Nucleus accumbens (tissue), 56 donors: ENCODE measurements at regions not wholly inside any gene's neighbourhood (a gene's known extent, or its start where the extent isn't known, plus 50 kb on each side); places are given as distances from the start of the nearest gene placed in this dataset.
"Not testable (repeated sequence)": the region's sequence is repeated elsewhere in the genome, so short reads cannot be mapped to it uniquely, and the experiment has no call there.

Experiments
- DNase-seq, 56 donors: peaks; one replicate each; lab custom pipeline; 2025; lab: John Stamatoyannopoulos, UW

GRCh38 chr1:47592296-47593012 lies 154.6 kb downstream of the FOXD2 start:
- no peak for DNase-seq

- no peak for DNase-seq
Measured at GRCh38 chr1:47593013-47593568, 155.2 kb downstream of the FOXD2 start.

GRCh38 chr1:47593598-47594285 lies 155.9 kb downstream of the FOXD2 start:
- DNase-seq: no peak

GRCh38 chr1:47594627-47595026 lies 156.8 kb downstream of the FOXD2 start:
- DNase-seq: no peak

- DNase-seq: no peak
Measured at GRCh38 chr1:47596328-47596727, 158.5 kb downstream of the FOXD2 start.

GRCh38 chr1:47598357-47598756 lies 160.5 kb downstream of the FOXD2 start:
- DNase-seq: no peak

- DNase-seq: no peak
Measured at GRCh38 chr1:47599777-47600176, 161.9 kb downstream of the FOXD2 start.

GRCh38 chr1:47602491-47602890 lies 164.6 kb downstream of the FOXD2 start:
- DNase-seq: not testable (repeated sequence)

- not testable (repeated sequence) for DNase-seq
Measured at GRCh38 chr1:47604869-47605268, 167.0 kb downstream of the FOXD2 start.

GRCh38 chr1:47608296-47608875 lies 170.5 kb downstream of the FOXD2 start:
- DNase-seq: no peak

GRCh38 chr1:47611992-47612391 lies 174.1 kb downstream of the FOXD2 start:
- DNase-seq: no peak

- no peak for DNase-seq
Measured at GRCh38 chr1:47612819-47613218, 175.0 kb downstream of the FOXD2 start.

GRCh38 chr1:47616036-47616435 lies 178.2 kb downstream of the FOXD2 start:
- DNase-seq: no peak

GRCh38 chr1:47616906-47617305 lies 179.1 kb downstream of the FOXD2 start:
- no peak for DNase-seq

GRCh38 chr1:47617381-47618221 lies 179.8 kb downstream of the FOXD2 start:
- DNase-seq: no peak

- no peak for DNase-seq
Measured at GRCh38 chr1:47618222-47618720, 180.4 kb downstream of the FOXD2 start.

GRCh38 chr1:47618830-47619229 lies 181.0 kb downstream of the FOXD2 start:
- no peak for DNase-seq

- DNase-seq: no peak
Measured at GRCh38 chr1:47621483-47621882, 183.6 kb downstream of the FOXD2 start.

- no peak for DNase-seq
Measured at GRCh38 chr1:47621977-47622376, 184.1 kb downstream of the FOXD2 start.

- no peak for DNase-seq
Measured at GRCh38 chr1:47622776-47623556, 185.1 kb downstream of the FOXD2 start.
